H1 (cell line): ENCODE measurements at regions not wholly inside any gene's neighbourhood (a gene's known extent, or its start where the extent isn't known, plus 50 kb on each side); places are given as distances from the start of the nearest gene placed in this dataset.

Experiments used
- ATF3 ChIP-seq: IDR thresholded peaks from 2 replicates; pipeline ENCODE4 v1.6.1; 2011; ENCODE audit warnings: low read depth, mild to moderate bottlenecking, low read length; ENCODE audit not compliant: insufficient read depth
- CHD7 ChIP-seq: fragments of 300-600 bp; sonication (generic); IDR thresholded peaks from 2 replicates; pipeline ENCODE4 v1.7.1; 2012; ENCODE audit warnings: low read length, moderate library complexity, mild to moderate bottlenecking, inconsistent platforms; ENCODE audit not compliant: insufficient replicate concordance
- GABPA ChIP-seq: IDR thresholded peaks from 2 replicates; pipeline ENCODE4 v1.6.1; 2011; ENCODE audit warnings: mild to moderate bottlenecking, low read length, moderate library complexity, borderline replicate concordance; ENCODE audit not compliant: insufficient read depth
- SIRT6 ChIP-seq: IDR thresholded peaks from one replicate; pipeline ENCODE4 v1.7.1; 2012; ENCODE audit warnings: low read length, inconsistent platforms
- TCF12 ChIP-seq: IDR thresholded peaks from 2 replicates; pipeline ENCODE4 v1.6.1; 2011; ENCODE audit warnings: low read depth, mild to moderate bottlenecking, low read length
- USF2 ChIP-seq: IDR thresholded peaks from 2 replicates; pipeline ENCODE4 v1.6.1; 2011; ENCODE audit warnings: low read length, improper control_type of control experiment

- no peak for TF ChIP-seq CHD7
- no peak for TF ChIP-seq GABPA
- no peak for TF ChIP-seq ATF3
- TF ChIP-seq USF2: no peak
- no peak for TF ChIP-seq TCF12
- TF ChIP-seq SIRT6: no peak
- TF ChIP-seq, all 59 proteins: peak for 0
Measured at GRCh38 chr2:216292886-216293301, 79.4 kb downstream of the MARCHF4 start (continued).
